ENCODE measurements at regions not wholly inside any gene's neighbourhood (a gene's known extent, or its start where the extent isn't known, plus 50 kb on each side); places are given as distances from the start of the nearest gene placed in this dataset.

GRCh38 chr9:70465398-70465797 is 50.9 kb upstream of the KLF9 start:
- TF ChIP-seq CTCF (conservative IDR thresholded peaks at IDR 0.05; ENCODE audit: low read depth, low read length), result no peak
- TF ChIP-seq EZH2phosphoT487 (IDR thresholded peaks at IDR 0.05; ENCODE audit: borderline replicate concordance, low read length), result no peak
- no peak for TF ChIP-seq EZH2 (IDR thresholded peaks at IDR 0.05; ENCODE audit: low read length, unreplicated experiment)
